CD14-positive monocyte (primary cell): ENCODE measurements at regions not wholly inside any gene's neighbourhood (a gene's known extent, or its start where the extent isn't known, plus 50 kb on each side); places are given as distances from the start of the nearest gene placed in this dataset.

Source experiments
- DNase-seq, 3 donors: peaks; one replicate each; pipeline ENCODE4 v3.0.0-alpha.2; 2011 to 2022
- H2AFZ ChIP-seq: 2 replicates; pipeline ENCODE4 v1.6.0; 2012; ENCODE audit warnings: mild to moderate bottlenecking, low read depth, low read length, inconsistent platforms; ENCODE audit not compliant: insufficient read depth, poor library complexity, severe bottlenecking
- H3K27ac ChIP-seq, 2 donors: 1 replicate in 1 of 2; 2 replicates in 1 of 2; pipeline ENCODE4 v1.5.1; 2012 to 2013; ENCODE audit warnings: low read length in 2 of 2, control low read depth in 1 of 2, inconsistent platforms in 1 of 2, low read depth in 1 of 2, mild to moderate bottlenecking in 1 of 2
- H3K27me3 ChIP-seq, 2 donors: one replicate each; pipeline versions ENCODE4 v1.6.0 to v1.6.1; 2011 to 2013; ENCODE audit warnings: low read length in 2 of 2; ENCODE audit not compliant: control insufficient read depth in 2 of 2, insufficient read depth in 2 of 2
- H3K36me3 ChIP-seq, 2 donors: replicated peaks in 1 of 2; 1 replicate in 1 of 2; 2 replicates in 1 of 2; pipeline versions ENCODE4 v1.5.1 to v1.6.1; 2012 to 2013; ENCODE audit warnings: low read length in 2 of 2, control low read depth in 1 of 2, inconsistent platforms in 1 of 2, mild to moderate bottlenecking in 1 of 2; ENCODE audit not compliant: insufficient read depth in 2 of 2, control insufficient read depth in 1 of 2
- H3K4me1 ChIP-seq, 2 donors: 1 replicate in 1 of 2; 2 replicates in 1 of 2; pipeline versions ENCODE4 v1.5.1 to v1.6.1; 2012 to 2013; ENCODE audit warnings: low read length in 2 of 2, control low read depth in 1 of 2, inconsistent platforms in 1 of 2, mild to moderate bottlenecking in 1 of 2, moderate library complexity in 1 of 2; ENCODE audit not compliant: insufficient read depth in 2 of 2, control insufficient read depth in 1 of 2
- H3K4me2 ChIP-seq: replicated peaks from 2 replicates; pipeline ENCODE3; 2012; ENCODE audit warnings: low read length, moderate library complexity, mild to moderate bottlenecking; ENCODE audit not compliant: poor library complexity, severe bottlenecking; ENCODE audit errors: extremely low read depth
- H3K4me3 ChIP-seq, 3 experiments: fragments of 200-600 bp in 1 of 3; sonication (generic) in 1 of 3; replicated peaks in 1 of 3; 1 replicate in 2 of 3; 2 replicates in 1 of 3; pipeline ENCODE4 v1.5.1; 2011 to 2013; ENCODE audit warnings: low read length in 3 of 3, mild to moderate bottlenecking in 3 of 3, control low read depth in 2 of 3, low read depth in 2 of 3, inconsistent platforms in 1 of 3, moderate library complexity in 1 of 3
- H3K79me2 ChIP-seq: 2 replicates; pipeline ENCODE4 v1.6.0; 2012; ENCODE audit warnings: mild to moderate bottlenecking, control low read depth, inconsistent platforms, low read length, moderate library complexity; ENCODE audit not compliant: insufficient read depth
- H3K9ac ChIP-seq: 2 replicates; pipeline ENCODE4 v1.6.0; 2017; ENCODE audit warnings: low read length, mild to moderate bottlenecking; ENCODE audit not compliant: insufficient read depth, poor library complexity, severe bottlenecking
- H3K9me3 ChIP-seq, 2 donors: replicated peaks in 1 of 2; 1 replicate in 1 of 2; 2 replicates in 1 of 2; pipeline versions ENCODE4 v1.5.1 to v1.6.1; 2012 to 2013; ENCODE audit warnings: low read length in 2 of 2, control low read depth in 1 of 2; ENCODE audit not compliant: control insufficient read depth in 1 of 2, insufficient read depth in 1 of 2
- H4K20me1 ChIP-seq: 2 replicates; pipeline ENCODE4 v1.6.0; 2012; ENCODE audit warnings: mild to moderate bottlenecking, low read length, control low read depth, moderate library complexity; ENCODE audit not compliant: insufficient read depth
- H3K27ac Mint-ChIP-seq, 7 donors: one replicate each; pipeline ENCODE4 v1.8.0; 2020; ENCODE audit warnings: mild to moderate bottlenecking in 7 of 7, mixed read lengths in 7 of 7, moderate library complexity in 6 of 7, inconsistent platforms in 2 of 7
- H3K27me3 Mint-ChIP-seq, 3 donors: one replicate each; pipeline ENCODE4 v1.8.0; 2021 to 2022; ENCODE audit warnings: low read depth in 3 of 3, mild to moderate bottlenecking in 3 of 3, mixed read lengths in 3 of 3, moderate library complexity in 3 of 3, inconsistent platforms in 1 of 3
- H3K36me3 Mint-ChIP-seq, 2 donors: one replicate each; pipeline ENCODE4 v1.8.0; 2020; ENCODE audit warnings: mixed read lengths in 2 of 2, inconsistent platforms in 1 of 2, mild to moderate bottlenecking in 1 of 2
- H3K4me1 Mint-ChIP-seq: one replicate; pipeline ENCODE4 v1.8.0; 2020; ENCODE audit warnings: mild to moderate bottlenecking, mixed read lengths
- H3K4me3 Mint-ChIP-seq, 2 donors: one replicate each; pipeline ENCODE4 v1.8.0; 2020; ENCODE audit warnings: mild to moderate bottlenecking in 2 of 2, mixed read lengths in 2 of 2, moderate library complexity in 1 of 2
- H3K9me3 Mint-ChIP-seq, 7 donors: one replicate each; pipeline ENCODE4 v1.8.0; 2020 to 2022; ENCODE audit warnings: mixed read lengths in 7 of 7, mild to moderate bottlenecking in 6 of 7, moderate library complexity in 6 of 7, inconsistent platforms in 2 of 7
- CTCF ChIP-seq: fragments of 200-600 bp; IDR thresholded peaks from one replicate; pipeline ENCODE4 v1.8.0; 2022; ENCODE audit warnings: antibody characterized with exemption, mild to moderate bottlenecking
- WGBS: methylation state at CpG from one replicate; pipeline ENCODE4 v1.1.5; 2013; ENCODE audit warnings: missing lambda C conversion rate; ENCODE audit not compliant: insufficient coverage; 5-methylcytosine and 5-hydroxymethylcytosine counted together
- intact Hi-C, 2 donors: fragments of 100-400 bp; cut with micrococcal nuclease; formaldehyde crosslinking; loops; one replicate each; pipeline versions ENCODE4 v1.15.0 to v1.15.1; 2023

- Mint-ChIP-seq H3K4me1 (no peaks in the 10 kb centered on the region), H3K9me3 (peaks cover 0 to 6% (median under 1%) of the 10 kb centered on the region in 7 donors), H3K27me3 (no peaks in the 10 kb centered on the region), H3K4me3 (no peak overlapping the region), H3K36me3 (no peaks in the 10 kb centered on the region), H3K27ac (no peak overlapping the region)
- Histone ChIP-seq H3K36me3 (no peaks in the 10 kb centered on the region), H3K4me2 (no peak overlapping the region), H4K20me1 (no peaks in the 10 kb centered on the region), H3K27me3 (no peaks in the 10 kb centered on the region), H3K79me2 (no peaks in the 10 kb centered on the region), H3K9ac (no peak overlapping the region), H3K9me3 (no peaks in the 10 kb centered on the region), H3K27ac (no peak overlapping the region), H3K4me1 (no peaks in the 10 kb centered on the region), H3K4me3 (no peak overlapping the region), H2AFZ (no peak overlapping the region)
- no peak for DNase-seq
- TF ChIP-seq CTCF, result no peak
- no CpG with 5 or more reads among the region's 3 CpGs for WGBS
- intact Hi-C loops, result no loop called here
Observed at GRCh38 chr6:77322604-77323003, 140.7 kb downstream of the HTR1B start.

- Mint-ChIP-seq H3K27ac (no peak overlapping the region), H3K9me3 (peaks cover 0 to 2% (median 0%) of the 10 kb centered on the region in 7 donors), H3K36me3 (no peaks in the 10 kb centered on the region), H3K4me3 (no peak overlapping the region), H3K27me3 (no peaks in the 10 kb centered on the region), H3K4me1 (no peaks in the 10 kb centered on the region)
- DNase-seq, result no peak
- Histone ChIP-seq H3K4me1 (no peaks in the 10 kb centered on the region), H3K36me3 (no peaks in the 10 kb centered on the region), H3K4me3 (no peak overlapping the region), H3K79me2 (no peaks in the 10 kb centered on the region), H3K4me2 (no peak overlapping the region), H3K9ac (no peak overlapping the region), H4K20me1 (no peaks in the 10 kb centered on the region), H2AFZ (no peak overlapping the region), H3K27me3 (no peaks in the 10 kb centered on the region), H3K9me3 (no peaks in the 10 kb centered on the region), H3K27ac (no peak overlapping the region)
- no peak for TF ChIP-seq CTCF
- intact Hi-C loops, result no loop called here
- WGBS, result no CpG with 5 or more reads among the region's 1 CpG
Observed at GRCh38 chr6:77318256-77318655, 145.0 kb downstream of the HTR1B start.
